SKM-1 treated with dmso at 0.1 percent for 144 hours (cell line): ENCODE measurements at regions not wholly inside any gene's neighbourhood (a gene's known extent, or its start where the extent isn't known, plus 50 kb on each side); places are given as distances from the start of the nearest gene placed in this dataset.

Experiments
- DNase-seq: peaks from one replicate; lab custom pipeline; 2025; ENCODE audit not compliant: unreplicated experiment; lab: John Stamatoyannopoulos, UW

GRCh38 chr10:131646551-131647525 is 254.0 kb upstream of the PPP2R2D start:
- no peak for DNase-seq

- DNase-seq = no peak
Observed at GRCh38 chr10:131647789-131648188, 253.0 kb upstream of the PPP2R2D start.

- DNase-seq = no peak
Observed at GRCh38 chr10:131648386-131649020, 252.3 kb upstream of the PPP2R2D start.

- no peak for DNase-seq
Observed at GRCh38 chr10:131649617-131650016, 251.2 kb upstream of the PPP2R2D start.

GRCh38 chr10:131650169-131650705 is 250.6 kb upstream of the PPP2R2D start:
- no peak for DNase-seq

- no peak for DNase-seq
Observed at GRCh38 chr10:131650771-131651673, 249.8 kb upstream of the PPP2R2D start.

- no peak for DNase-seq
Observed at GRCh38 chr10:131651674-131652437, 249.0 kb upstream of the PPP2R2D start.

- DNase-seq = no peak
Observed at GRCh38 chr10:131652438-131653139, 248.2 kb upstream of the PPP2R2D start.

- DNase-seq = no peak
Observed at GRCh38 chr10:131653140-131653539, 247.7 kb upstream of the PPP2R2D start.

- DNase-seq = no peak
Observed at GRCh38 chr10:131653554-131654470, 247.0 kb upstream of the PPP2R2D start.

- DNase-seq = no peak
Observed at GRCh38 chr10:131654471-131655087, 246.2 kb upstream of the PPP2R2D start.

- no peak for DNase-seq
Observed at GRCh38 chr10:131655101-131655849, 245.5 kb upstream of the PPP2R2D start.

GRCh38 chr10:131656009-131656408 is 244.8 kb upstream of the PPP2R2D start:
- DNase-seq = no peak

GRCh38 chr10:131656431-131656841 is 244.4 kb upstream of the PPP2R2D start:
- no peak for DNase-seq

- DNase-seq = no peak
Observed at GRCh38 chr10:131657318-131657984, 243.4 kb upstream of the PPP2R2D start.

GRCh38 chr10:131657985-131658330 is 242.8 kb upstream of the PPP2R2D start:
- DNase-seq = no peak
